ENCODE measurements at regions not wholly inside any gene's neighbourhood (a gene's known extent, or its start where the extent isn't known, plus 50 kb on each side); places are given as distances from the start of the nearest gene placed in this dataset.
"Not testable (repeated sequence)": the region's sequence is repeated elsewhere in the genome, so short reads cannot be mapped to it uniquely, and the experiment has no call there.

DNA sequence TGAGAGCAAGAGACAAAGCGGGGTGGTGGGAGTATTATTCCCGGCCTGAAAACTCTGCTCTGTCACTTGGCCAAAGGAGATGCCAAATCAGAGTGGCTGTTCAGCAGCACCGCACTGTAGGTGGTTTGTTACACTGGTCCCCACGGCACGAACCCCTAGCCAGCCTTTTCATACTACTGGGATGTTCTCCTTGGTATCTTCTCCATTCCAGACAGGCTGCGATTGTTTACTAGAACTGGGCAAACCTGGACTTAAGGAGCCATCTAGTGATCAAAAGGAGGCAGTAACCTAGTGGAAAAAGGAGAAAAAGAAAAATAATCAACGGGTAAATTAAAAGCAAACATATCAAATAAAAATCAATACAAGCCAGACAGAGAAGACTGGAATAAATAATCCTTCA, 58.9 kb upstream of the TMTC2 start:
- no peak for FAIRE-seq
- peak; percentile 48 to 76 (median 68) for ATAC-seq

DNA sequence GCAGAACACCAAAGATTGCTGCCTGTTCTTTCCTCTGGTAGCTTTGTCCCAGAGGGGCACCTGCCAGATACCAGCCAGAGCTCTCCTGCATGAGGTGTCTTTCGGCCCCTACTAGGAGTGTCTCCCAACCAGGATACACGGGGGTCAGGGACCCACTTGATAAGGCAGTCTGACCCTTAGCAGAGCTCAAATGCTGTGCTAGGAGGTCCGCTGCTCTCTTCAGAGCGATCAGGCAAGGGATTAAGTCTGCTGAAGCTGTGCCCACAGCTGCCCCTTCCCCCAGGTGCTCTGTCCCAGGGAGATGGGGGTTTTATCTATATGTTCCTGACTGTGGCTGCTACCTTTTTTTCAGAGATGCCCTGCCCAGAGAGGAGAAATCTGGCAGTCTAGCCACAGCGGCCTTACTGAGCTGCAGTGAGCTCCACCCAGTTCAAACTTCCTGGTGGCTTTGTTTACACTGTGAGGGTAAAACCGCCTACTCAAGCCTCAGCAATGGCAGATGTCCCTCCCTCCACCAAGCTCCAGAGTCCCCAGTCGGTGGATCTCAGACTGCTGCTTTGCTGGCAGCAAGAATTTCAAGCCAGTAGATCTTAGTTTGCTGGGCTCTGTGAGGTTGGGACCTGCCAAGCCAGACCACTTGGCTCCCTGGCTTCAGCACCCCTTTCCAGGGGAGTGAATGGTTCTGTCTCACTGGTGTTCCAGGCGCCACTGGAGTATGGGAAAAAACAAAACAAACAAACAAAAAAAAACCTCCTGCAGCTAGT, 52.0 kb upstream of the TMTC2 start:
- intact Hi-C loops (cut with DNase I); H3K36me3 ChIP-seq; DNase-seq; H3K27me3 ChIP-seq; H3K27ac ChIP-seq; H3K4me3 ChIP-seq; H3K9me3 ChIP-seq; FAIRE-seq; H3K4me1 ChIP-seq: not testable (repeated sequence)
- 62 to 75% methylated on average over 8 of the region's 8 CpGs for WGBS, 2 donors
- peak in 1 of 4 donors; percentile 32 for ATAC-seq

More for the DNA sequence above, 58.9 kb upstream of the TMTC2 start:
- DNase-seq: no peak
- intact Hi-C loops (cut with DNase I): no loop called here
- H3K27ac ChIP-seq: no peak overlapping the region
- TF ChIP-seq, protein P1, sequence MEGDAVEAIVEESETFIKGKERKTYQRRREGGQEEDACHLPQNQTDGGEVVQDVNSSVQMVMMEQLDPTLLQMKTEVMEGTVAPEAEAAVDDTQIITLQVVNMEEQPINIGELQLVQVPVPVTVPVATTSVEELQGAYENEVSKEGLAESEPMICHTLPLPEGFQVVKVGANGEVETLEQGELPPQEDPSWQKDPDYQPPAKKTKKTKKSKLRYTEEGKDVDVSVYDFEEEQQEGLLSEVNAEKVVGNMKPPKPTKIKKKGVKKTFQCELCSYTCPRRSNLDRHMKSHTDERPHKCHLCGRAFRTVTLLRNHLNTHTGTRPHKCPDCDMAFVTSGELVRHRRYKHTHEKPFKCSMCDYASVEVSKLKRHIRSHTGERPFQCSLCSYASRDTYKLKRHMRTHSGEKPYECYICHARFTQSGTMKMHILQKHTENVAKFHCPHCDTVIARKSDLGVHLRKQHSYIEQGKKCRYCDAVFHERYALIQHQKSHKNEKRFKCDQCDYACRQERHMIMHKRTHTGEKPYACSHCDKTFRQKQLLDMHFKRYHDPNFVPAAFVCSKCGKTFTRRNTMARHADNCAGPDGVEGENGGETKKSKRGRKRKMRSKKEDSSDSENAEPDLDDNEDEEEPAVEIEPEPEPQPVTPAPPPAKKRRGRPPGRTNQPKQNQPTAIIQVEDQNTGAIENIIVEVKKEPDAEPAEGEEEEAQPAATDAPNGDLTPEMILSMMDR (IDR thresholded peaks at IDR 0.05): no peak
- H3K4me3 ChIP-seq: no peak overlapping the region
- H3K36me3 ChIP-seq: no peaks in the 10 kb centered on the region
- peaks cover 0 to 3% (median 3%) of the 10 kb centered on the region in 3 donors for H3K4me1 ChIP-seq
- WGBS, 2 donors: 42 to 45% methylated on average over 7 of the region's 7 CpGs
- no peaks in the 10 kb centered on the region for H3K9me3 ChIP-seq
- no peaks in the 10 kb centered on the region for H3K27me3 ChIP-seq

DNA sequence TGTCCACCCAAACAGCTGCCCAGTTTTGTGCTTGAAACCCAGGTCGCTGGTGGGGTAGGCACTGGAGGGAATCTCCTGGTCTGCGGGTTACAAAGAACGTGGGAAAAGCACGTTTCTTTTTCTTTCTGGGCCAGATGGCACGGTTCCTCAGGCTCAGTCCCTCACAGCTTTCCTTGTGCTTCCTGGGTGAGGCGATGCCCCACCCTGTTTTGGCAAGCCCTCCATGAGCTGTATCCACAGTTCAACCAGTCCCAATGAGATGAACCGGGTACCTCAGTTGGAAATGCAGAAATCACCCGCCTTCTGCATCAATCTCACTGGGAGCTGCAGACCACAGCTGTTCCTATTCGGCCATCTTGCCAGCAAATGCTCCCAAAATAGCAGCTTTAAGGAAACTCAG, 51.4 kb upstream of the TMTC2 start:
- DNase-seq (no peak), ATAC-seq (no peak), FAIRE-seq (no peak)
- no peak overlapping the region for H3K4me3 ChIP-seq
- no peak overlapping the region for H3K27ac ChIP-seq
- WGBS, 2 donors: 75 to 82% methylated on average over 9 of the region's 9 CpGs
- TF ChIP-seq, protein P1 (IDR thresholded peaks at IDR 0.05): no peak
- no peaks in the 10 kb centered on the region for H3K27me3 ChIP-seq
- H3K4me1 ChIP-seq: no peaks in the 10 kb centered on the region
- no peaks in the 10 kb centered on the region for H3K36me3 ChIP-seq
- no peaks in the 10 kb centered on the region for H3K9me3 ChIP-seq
- intact Hi-C loops (cut with DNase I): no loop called here

All from pancreas (tissue), 10 donors.